ENCODE measurements at regions not wholly inside any gene's neighbourhood (a gene's known extent, or its start where the extent isn't known, plus 50 kb on each side); places are given as distances from the start of the nearest gene placed in this dataset.

- Mint-ChIP-seq H3K4me1 (ENCODE audit: unreplicated experiment) (peaks cover 21% of the 10 kb centered on the region), H3K36me3 (ENCODE audit: unreplicated experiment) (no peaks in the 10 kb centered on the region), H3K27me3 (ENCODE audit: unreplicated experiment) (no peaks in the 10 kb centered on the region), H3K9me3 (ENCODE audit: unreplicated experiment) (no peaks in the 10 kb centered on the region), H3K27ac (ENCODE audit: unreplicated experiment) (no peak overlapping the region), H3K4me3 (ENCODE audit: unreplicated experiment) (no peak overlapping the region)
- no peak for TF ChIP-seq CTCF (IDR thresholded peaks at IDR 0.05)
- no peak for DNase-seq (ENCODE audit: extremely low spot score, unreplicated experiment)
Measured at GRCh38 chr10:78768876-78769275, 299.9 kb upstream of the ZMIZ1 start.

GRCh38 chr10:78769526-78769925 is 299.2 kb upstream of the ZMIZ1 start:
- no peak for DNase-seq (ENCODE audit: extremely low spot score, unreplicated experiment)
- H3K36me3 Mint-ChIP-seq (ENCODE audit: unreplicated experiment), result no peaks in the 10 kb centered on the region
- H3K9me3 Mint-ChIP-seq (ENCODE audit: unreplicated experiment), result no peaks in the 10 kb centered on the region
- no peaks in the 10 kb centered on the region for H3K27me3 Mint-ChIP-seq (ENCODE audit: unreplicated experiment)
- H3K4me1 Mint-ChIP-seq (ENCODE audit: unreplicated experiment), result peaks cover 27% of the 10 kb centered on the region
- TF ChIP-seq CTCF (IDR thresholded peaks at IDR 0.05), result no peak
- no peak overlapping the region for H3K4me3 Mint-ChIP-seq (ENCODE audit: unreplicated experiment)
- H3K27ac Mint-ChIP-seq (ENCODE audit: unreplicated experiment), result no peak overlapping the region

GRCh38 chr10:78770167-78771090 is 298.3 kb upstream of the ZMIZ1 start:
- H3K4me3 Mint-ChIP-seq (ENCODE audit: unreplicated experiment), result no peak overlapping the region

GRCh38 chr10:78771260-78771659 is 297.5 kb upstream of the ZMIZ1 start:
- Mint-ChIP-seq H3K9me3 (ENCODE audit: unreplicated experiment) (no peaks in the 10 kb centered on the region), H3K4me3 (ENCODE audit: unreplicated experiment) (no peak overlapping the region), H3K4me1 (ENCODE audit: unreplicated experiment) (peaks cover 43% of the 10 kb centered on the region), H3K27me3 (ENCODE audit: unreplicated experiment) (no peaks in the 10 kb centered on the region), H3K27ac (ENCODE audit: unreplicated experiment) (no peak overlapping the region), H3K36me3 (ENCODE audit: unreplicated experiment) (no peaks in the 10 kb centered on the region)
- no peak for TF ChIP-seq CTCF (IDR thresholded peaks at IDR 0.05)
- DNase-seq (ENCODE audit: extremely low spot score, unreplicated experiment), result no peak

More at GRCh38 chr10:78770167-78771090, 298.3 kb upstream of the ZMIZ1 start:
- DNase-seq (ENCODE audit: extremely low spot score, unreplicated experiment), result no peak
- Mint-ChIP-seq H3K4me1 (ENCODE audit: unreplicated experiment) (peaks cover 36% of the 10 kb centered on the region), H3K27me3 (ENCODE audit: unreplicated experiment) (no peaks in the 10 kb centered on the region), H3K36me3 (ENCODE audit: unreplicated experiment) (no peaks in the 10 kb centered on the region), H3K9me3 (ENCODE audit: unreplicated experiment) (no peaks in the 10 kb centered on the region), H3K27ac (ENCODE audit: unreplicated experiment) (no peak overlapping the region)
- TF ChIP-seq CTCF (IDR thresholded peaks at IDR 0.05), result no peak

GRCh38 chr10:78771808-78772455 is 296.8 kb upstream of the ZMIZ1 start:
- no peak for TF ChIP-seq CTCF (IDR thresholded peaks at IDR 0.05)
- Mint-ChIP-seq H3K4me3 (ENCODE audit: unreplicated experiment) (no peak overlapping the region), H3K27ac (ENCODE audit: unreplicated experiment) (no peak overlapping the region), H3K9me3 (ENCODE audit: unreplicated experiment) (no peaks in the 10 kb centered on the region), H3K27me3 (ENCODE audit: unreplicated experiment) (no peaks in the 10 kb centered on the region), H3K4me1 (ENCODE audit: unreplicated experiment) (peaks cover 45% of the 10 kb centered on the region), H3K36me3 (ENCODE audit: unreplicated experiment) (no peaks in the 10 kb centered on the region)
- no peak for DNase-seq (ENCODE audit: extremely low spot score, unreplicated experiment)
